H9 (cell line): ENCODE measurements at regions not wholly inside any gene's neighbourhood (a gene's known extent, or its start where the extent isn't known, plus 50 kb on each side); places are given as distances from the start of the nearest gene placed in this dataset.
"Not testable (repeated sequence)": the region's sequence is repeated elsewhere in the genome, so short reads cannot be mapped to it uniquely, and the experiment has no call there.

Experiments used
- DNase-seq: peaks from one replicate; pipeline ENCODE4 v3.0.0-alpha.2; 2017
- H2AFZ ChIP-seq: one replicate; pipeline ENCODE4 v1.6.1; 2013; ENCODE audit warnings: mild to moderate bottlenecking, low read length, control low read depth, moderate library complexity
- H2AK5ac ChIP-seq: 2 replicates; pipeline ENCODE4 v1.6.1; 2013; ENCODE audit warnings: low read length, control low read depth, mixed read lengths; ENCODE audit not compliant: insufficient read length
- H2BK120ac ChIP-seq: one replicate; pipeline ENCODE4 v1.6.1; 2013; ENCODE audit warnings: low read depth, mild to moderate bottlenecking, low read length, control low read depth, inconsistent platforms; ENCODE audit not compliant: poor library complexity, severe bottlenecking
- H2BK12ac ChIP-seq: 2 replicates; pipeline ENCODE4 v1.6.1; 2013; ENCODE audit warnings: low read length, control low read depth, mixed read lengths, low read depth; ENCODE audit not compliant: insufficient read length
- H2BK15ac ChIP-seq: 2 replicates; pipeline ENCODE4 v1.6.1; 2013; ENCODE audit warnings: low read depth, low read length, control low read depth
- H2BK20ac ChIP-seq: one replicate; pipeline ENCODE4 v1.6.1; 2013; ENCODE audit warnings: low read depth, mild to moderate bottlenecking, low read length, control low read depth, inconsistent platforms; ENCODE audit not compliant: poor library complexity, severe bottlenecking
- H2BK5ac ChIP-seq: 2 replicates; pipeline ENCODE4 v1.6.1; 2013; ENCODE audit warnings: low read length, control low read depth, mixed read lengths; ENCODE audit not compliant: insufficient read length
- H3K14ac ChIP-seq: 2 replicates; pipeline ENCODE4 v1.6.1; 2013; ENCODE audit warnings: low read length, control low read depth; ENCODE audit not compliant: insufficient read depth
- H3K18ac ChIP-seq: 2 replicates; pipeline ENCODE4 v1.6.1; 2013; ENCODE audit warnings: low read depth, mild to moderate bottlenecking, mixed read lengths, low read length, control low read depth; ENCODE audit not compliant: insufficient read length
- H3K23ac ChIP-seq: 2 replicates; pipeline ENCODE4 v1.6.1; 2013; ENCODE audit warnings: low read length, control low read depth, mixed read lengths, low read depth; ENCODE audit not compliant: insufficient read length
- H3K23me2 ChIP-seq: 2 replicates; pipeline ENCODE4 v1.6.1; 2013; ENCODE audit warnings: low read depth, mild to moderate bottlenecking, mixed read lengths, low read length, control low read depth; ENCODE audit not compliant: insufficient read length, poor library complexity, severe bottlenecking
- H3K27ac ChIP-seq: 2 replicates; pipeline ENCODE4 v1.5.1; 2013; ENCODE audit warnings: low read length, control low read depth, mixed read lengths, low read depth; ENCODE audit not compliant: insufficient read length
- H3K27me3 ChIP-seq: 2 replicates; pipeline ENCODE4 v1.6.1; 2013; ENCODE audit warnings: low read length, control low read depth, inconsistent platforms; ENCODE audit not compliant: insufficient read depth
- H3K4ac ChIP-seq: 2 replicates; pipeline ENCODE4 v1.6.1; 2013; ENCODE audit warnings: low read depth, mild to moderate bottlenecking, control low read depth, inconsistent platforms, low read length, moderate library complexity
- H3K4me1 ChIP-seq: 2 replicates; pipeline ENCODE4 v1.6.1; 2013; ENCODE audit warnings: low read length, control low read depth, inconsistent platforms; ENCODE audit not compliant: insufficient read depth
- H3K4me2 ChIP-seq: 2 replicates; pipeline ENCODE4 v1.6.1; 2013; ENCODE audit warnings: low read length, control low read depth, mixed read lengths; ENCODE audit not compliant: insufficient read length, insufficient read depth
- H3K56ac ChIP-seq: 2 replicates; pipeline ENCODE4 v1.6.1; 2013; ENCODE audit warnings: low read depth, mild to moderate bottlenecking, mixed read lengths, low read length, control low read depth; ENCODE audit not compliant: insufficient read length
- H3K79me1 ChIP-seq: 2 replicates; pipeline ENCODE4 v1.6.1; 2013; ENCODE audit warnings: low read depth, mild to moderate bottlenecking, moderate library complexity, low read length, control low read depth, inconsistent platforms; ENCODE audit not compliant: insufficient read depth, poor library complexity, severe bottlenecking
- H3K79me2 ChIP-seq: 2 replicates; pipeline ENCODE4 v1.6.1; 2013; ENCODE audit warnings: low read length, control low read depth, inconsistent platforms; ENCODE audit not compliant: insufficient read depth
- H3K9ac ChIP-seq: 2 replicates; pipeline ENCODE4 v1.6.1; 2013; ENCODE audit warnings: low read length, control low read depth, mixed read lengths; ENCODE audit not compliant: insufficient read length; ENCODE audit errors: extremely low read depth
- H3K9me3 ChIP-seq: one replicate; pipeline ENCODE4 v1.6.1; 2013; ENCODE audit warnings: low read depth, low read length, inconsistent platforms; ENCODE audit not compliant: control insufficient read depth
- H3T11ph ChIP-seq: one replicate; pipeline ENCODE4 v1.6.1; 2013; ENCODE audit warnings: mild to moderate bottlenecking, low read length, control low read depth, inconsistent platforms
- H4K20me1 ChIP-seq: one replicate; pipeline ENCODE4 v1.6.1; 2013; ENCODE audit not compliant: control insufficient read depth, insufficient read length, insufficient read depth
- H4K5ac ChIP-seq: 2 replicates; pipeline ENCODE4 v1.6.1; 2013; ENCODE audit warnings: low read depth, mild to moderate bottlenecking, mixed read lengths, low read length, control low read depth; ENCODE audit not compliant: insufficient read length
- H4K8ac ChIP-seq: replicated peaks from 2 replicates; pipeline ENCODE4 v1.6.1; 2013; ENCODE audit warnings: low read length, control low read depth, mixed read lengths, low read depth; ENCODE audit not compliant: insufficient read length
- H4K91ac ChIP-seq: 2 replicates; pipeline ENCODE4 v1.6.1; 2013; ENCODE audit warnings: low read depth, mild to moderate bottlenecking, moderate library complexity, mixed read lengths, low read length, control low read depth; ENCODE audit not compliant: insufficient read length
- H3K27ac Mint-ChIP-seq, 3 experiments: 2 replicates in 2 of 3; 3 replicates in 1 of 3; pipeline ENCODE4 v1.8.0; 2020 to 2021; ENCODE audit warnings: mixed read lengths in 3 of 3, mild to moderate bottlenecking in 1 of 3, moderate library complexity in 1 of 3
- H3K27me3 Mint-ChIP-seq: 2 replicates; pipeline ENCODE4 v1.8.0; 2021; ENCODE audit warnings: low read depth, mild to moderate bottlenecking, moderate library complexity, mixed read lengths
- H3K36me3 Mint-ChIP-seq, 3 experiments: 2 replicates in 2 of 3; 3 replicates in 1 of 3; pipeline ENCODE4 v1.8.0; 2020 to 2021; ENCODE audit warnings: low read depth in 3 of 3, mixed read lengths in 3 of 3; ENCODE audit not compliant: insufficient read depth in 1 of 3
- H3K4me1 Mint-ChIP-seq, 2 experiments: 2 replicates each; pipeline ENCODE4 v1.8.0; 2020; ENCODE audit warnings: mixed read lengths in 2 of 2
- H3K4me3 Mint-ChIP-seq, 2 experiments: 2 replicates in 1 of 2; 3 replicates in 1 of 2; pipeline ENCODE4 v1.8.0; 2020 to 2021; ENCODE audit warnings: mild to moderate bottlenecking in 2 of 2, mixed read lengths in 2 of 2, moderate library complexity in 1 of 2
- H3K9me3 Mint-ChIP-seq, 2 experiments: 2 replicates in 1 of 2; 3 replicates in 1 of 2; pipeline ENCODE4 v1.8.0; 2020; ENCODE audit warnings: mild to moderate bottlenecking in 2 of 2, mixed read lengths in 2 of 2, moderate library complexity in 1 of 2
- CTCF ChIP-seq: fragments of 200-600 bp; sonication (generic); conservative IDR thresholded peaks from 3 replicates; pipeline ENCODE4 v1.8.0; 2021; ENCODE audit warnings: antibody characterized with exemption, mild to moderate bottlenecking
- WGBS: extraction: QIAGEN DNeasy Blood & Tissue Kit; methylation state at CpG from one replicate; pipeline ENCODE4 v1.1.7; 2013; ENCODE audit warnings: missing lambda C conversion rate, low lambda C conversion rate, mixed read lengths; ENCODE audit not compliant: insufficient read length; ENCODE audit errors: extremely low coverage; 5-methylcytosine and 5-hydroxymethylcytosine counted together

GRCh38 chr2:183967756-183968155 is 630.6 kb upstream of the ZNF804A start:
- no peak overlapping the region for H3T11ph ChIP-seq
- H3K4me1 Mint-ChIP-seq: no peaks in the 10 kb centered on the region
- H4K20me1 ChIP-seq: no peaks in the 10 kb centered on the region
- no peak overlapping the region for H3K4ac ChIP-seq
- WGBS: no CpG with 5 or more reads among the region's 6 CpGs
- H4K8ac ChIP-seq: no peak overlapping the region
- no peak overlapping the region for H2AK5ac ChIP-seq
- H2BK120ac ChIP-seq: no peak overlapping the region
- no peak overlapping the region for H3K4me2 ChIP-seq
- H3K23ac ChIP-seq: no peak overlapping the region
- no peaks in the 10 kb centered on the region for H3K79me2 ChIP-seq
- no peak overlapping the region for H3K14ac ChIP-seq
- H3K23me2 ChIP-seq: no peaks in the 10 kb centered on the region
- H3K9me3 Mint-ChIP-seq: peaks cover 0 to 3% of the 10 kb centered on the region in 2 experiments; a peak in 1 of 5 replicates
- no peak overlapping the region for H3K18ac ChIP-seq
- no peaks in the 10 kb centered on the region for H3K27me3 Mint-ChIP-seq
- H3K4me3 Mint-ChIP-seq: no peak overlapping the region
- no peak overlapping the region for H4K91ac ChIP-seq
- H3K4me1 ChIP-seq: no peaks in the 10 kb centered on the region
- no peak overlapping the region for H2BK15ac ChIP-seq
- H3K56ac ChIP-seq: no peak overlapping the region
- H2BK20ac ChIP-seq: no peak overlapping the region
- no peak overlapping the region for H3K9ac ChIP-seq
- TF ChIP-seq CTCF: no peak
- no peak overlapping the region for H2BK5ac ChIP-seq
- H3K79me1 ChIP-seq: no peaks in the 10 kb centered on the region
- H3K27ac Mint-ChIP-seq: no peak overlapping the region
- DNase-seq: no peak
- H3K9me3 ChIP-seq: no peaks in the 10 kb centered on the region
- H2AFZ ChIP-seq: no peak overlapping the region
- H3K36me3 Mint-ChIP-seq: no peaks in the 10 kb centered on the region; a peak in 1 of 7 replicates
- no peaks in the 10 kb centered on the region for H3K27me3 ChIP-seq
- no peak overlapping the region for H4K5ac ChIP-seq
- no peak overlapping the region for H2BK12ac ChIP-seq
- no peak overlapping the region for H3K27ac ChIP-seq

- H3K23ac ChIP-seq: not testable (repeated sequence)
- peaks cover 8 to 15% of the 10 kb centered on the region in 2 experiments; a peak in 2 of 5 replicates for H3K9me3 Mint-ChIP-seq
Observed at GRCh38 chr2:183975676-183976075, 622.7 kb upstream of the ZNF804A start.

More at GRCh38 chr2:183975676-183976075, 622.7 kb upstream of the ZNF804A start:
- H4K91ac ChIP-seq, H3K79me1 ChIP-seq, DNase-seq, H3K56ac ChIP-seq, H3K23me2 ChIP-seq, H2BK12ac ChIP-seq, H3K4me1 Mint-ChIP-seq, H3K27me3 Mint-ChIP-seq, H2BK15ac ChIP-seq, H3K79me2 ChIP-seq, H3T11ph ChIP-seq, H2BK5ac ChIP-seq, H3K9ac ChIP-seq, H2BK120ac ChIP-seq, H4K8ac ChIP-seq, H3K4me1 ChIP-seq, H3K27ac Mint-ChIP-seq, H4K20me1 ChIP-seq, H4K5ac ChIP-seq, H2AFZ ChIP-seq, H3K36me3 Mint-ChIP-seq, H3K27ac ChIP-seq, H3K4ac ChIP-seq, H3K14ac ChIP-seq, H3K4me2 ChIP-seq, H3K9me3 ChIP-seq, H3K4me3 Mint-ChIP-seq, H3K18ac ChIP-seq, H2AK5ac ChIP-seq, H2BK20ac ChIP-seq, H3K27me3 ChIP-seq: not testable (repeated sequence)
- no CpG with 5 or more reads among the region's 8 CpGs for WGBS
